ENCODE measurements at regions not wholly inside any gene's neighbourhood (a gene's known extent, or its start where the extent isn't known, plus 50 kb on each side); places are given as distances from the start of the nearest gene placed in this dataset.

- POLR2A ChIA-PET = interaction anchor here (0.7 kb wide), 1 partner anchor 68 kb away, joined by 3 read pairs; no protein-coding TSS in a partner anchor
- TF ChIP-seq SP1 (CRISPR knock-in tag; conservative IDR thresholded peaks at IDR 0.05) (no peak), OVOL2 (CRISPR knock-in tag; IDR thresholded peaks at IDR 0.05; ENCODE audit: borderline replicate concordance) (no peak), FOXP1 (CRISPR knock-in tag; IDR thresholded peaks at IDR 0.05; ENCODE audit: borderline replicate concordance) (no peak), JAZF1 (CRISPR knock-in tag; IDR thresholded peaks at IDR 0.05) (no peak), FOXJ3 (CRISPR knock-in tag; IDR thresholded peaks at IDR 0.05; ENCODE audit: borderline replicate concordance) (no peak), ZNF138 (CRISPR knock-in tag; conservative IDR thresholded peaks at IDR 0.05) (no peak), ELF4 (CRISPR knock-in tag; IDR thresholded peaks at IDR 0.05; ENCODE audit: low read depth) (no peak), ZNF317 (CRISPR knock-in tag; IDR thresholded peaks at IDR 0.05; ENCODE audit: borderline replicate concordance, low read depth) (no peak), ZNF416 (CRISPR knock-in tag; IDR thresholded peaks at IDR 0.05) (no peak)
- TF ChIP-seq, protein P1, sequence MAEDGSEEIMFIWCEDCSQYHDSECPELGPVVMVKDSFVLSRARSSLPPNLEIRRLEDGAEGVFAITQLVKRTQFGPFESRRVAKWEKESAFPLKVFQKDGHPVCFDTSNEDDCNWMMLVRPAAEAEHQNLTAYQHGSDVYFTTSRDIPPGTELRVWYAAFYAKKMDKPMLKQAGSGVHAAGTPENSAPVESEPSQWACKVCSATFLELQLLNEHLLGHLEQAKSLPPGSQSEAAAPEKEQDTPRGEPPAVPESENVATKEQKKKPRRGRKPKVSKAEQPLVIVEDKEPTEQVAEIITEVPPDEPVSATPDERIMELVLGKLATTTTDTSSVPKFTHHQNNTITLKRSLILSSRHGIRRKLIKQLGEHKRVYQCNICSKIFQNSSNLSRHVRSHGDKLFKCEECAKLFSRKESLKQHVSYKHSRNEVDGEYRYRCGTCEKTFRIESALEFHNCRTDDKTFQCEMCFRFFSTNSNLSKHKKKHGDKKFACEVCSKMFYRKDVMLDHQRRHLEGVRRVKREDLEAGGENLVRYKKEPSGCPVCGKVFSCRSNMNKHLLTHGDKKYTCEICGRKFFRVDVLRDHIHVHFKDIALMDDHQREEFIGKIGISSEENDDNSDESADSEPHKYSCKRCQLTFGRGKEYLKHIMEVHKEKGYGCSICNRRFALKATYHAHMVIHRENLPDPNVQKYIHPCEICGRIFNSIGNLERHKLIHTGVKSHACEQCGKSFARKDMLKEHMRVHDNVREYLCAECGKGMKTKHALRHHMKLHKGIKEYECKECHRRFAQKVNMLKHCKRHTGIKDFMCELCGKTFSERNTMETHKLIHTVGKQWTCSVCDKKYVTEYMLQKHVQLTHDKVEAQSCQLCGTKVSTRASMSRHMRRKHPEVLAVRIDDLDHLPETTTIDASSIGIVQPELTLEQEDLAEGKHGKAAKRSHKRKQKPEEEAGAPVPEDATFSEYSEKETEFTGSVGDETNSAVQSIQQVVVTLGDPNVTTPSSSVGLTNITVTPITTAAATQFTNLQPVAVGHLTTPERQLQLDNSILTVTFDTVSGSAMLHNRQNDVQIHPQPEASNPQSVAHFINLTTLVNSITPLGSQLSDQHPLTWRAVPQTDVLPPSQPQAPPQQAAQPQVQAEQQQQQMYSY (CRISPR knock-in tag; IDR thresholded peaks at IDR 0.05) = no peak
- TF ChIP-seq, protein P2, sequence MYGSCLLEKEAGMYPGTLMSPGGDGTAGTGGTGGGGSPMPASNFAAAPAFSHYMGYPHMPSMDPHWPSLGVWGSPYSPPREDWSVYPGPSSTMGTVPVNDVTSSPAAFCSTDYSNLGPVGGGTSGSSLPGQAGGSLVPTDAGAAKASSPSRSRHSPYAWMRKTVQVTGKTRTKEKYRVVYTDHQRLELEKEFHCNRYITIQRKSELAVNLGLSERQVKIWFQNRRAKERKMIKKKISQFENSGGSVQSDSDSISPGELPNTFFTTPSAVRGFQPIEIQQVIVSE (CRISPR knock-in tag; IDR thresholded peaks at IDR 0.05; ENCODE audit: borderline replicate concordance) = no peak
- CTCF ChIA-PET = interaction anchor here (0.8 to 2.7 kb wide), 4 partner anchors 41 to 158 kb away, joined by 3 to 7 read pairs (median 4); no protein-coding TSS in a partner anchor
- DNase-seq (ENCODE audit: low spot score) = no peak
- Mint-ChIP-seq H3K4me3 (no peak overlapping the region), H3K27me3 (ENCODE audit: low read depth) (peaks cover 14% of the 10 kb centered on the region), H3K9me3 (no peaks in the 10 kb centered on the region), H3K27ac (no peak overlapping the region), H3K4me1 (peaks cover 13% of the 10 kb centered on the region), H3K36me3 (no peaks in the 10 kb centered on the region)
- ATAC-seq = peak; percentile 34; the same call in 1 of the 2 replicates
Measured at GRCh38 chr2:176495826-176496225, 226.6 kb downstream of the MTX2 start.

DNA sequence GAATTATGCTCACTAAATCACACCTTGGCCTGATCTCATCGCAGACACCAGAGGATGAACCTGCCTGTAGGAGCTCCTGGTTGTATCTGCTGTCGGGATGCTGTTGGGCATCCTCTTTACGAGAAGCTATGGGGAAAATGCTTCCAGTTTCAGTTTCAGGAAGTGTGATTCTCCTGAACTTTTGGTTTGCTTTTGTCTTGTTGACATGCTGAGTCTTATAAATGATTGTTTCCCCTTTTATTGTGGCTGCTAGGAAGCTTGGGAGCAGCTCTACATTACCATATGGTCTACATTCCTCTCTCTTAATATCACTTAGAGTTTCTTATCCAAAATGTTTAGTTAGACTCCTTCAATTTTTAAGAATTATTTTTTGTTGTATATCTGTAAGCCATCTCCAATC is 227.5 kb downstream of the MTX2 start:
- Mint-ChIP-seq H3K4me1 (peaks cover 3% of the 10 kb centered on the region), H3K9me3 (no peaks in the 10 kb centered on the region), H3K36me3 (no peaks in the 10 kb centered on the region), H3K27ac (no peak overlapping the region), H3K4me3 (no peak overlapping the region), H3K27me3 (ENCODE audit: low read depth) (peaks cover 4% of the 10 kb centered on the region)
- CTCF ChIA-PET = interaction anchor here (0.8 to 2.7 kb wide), 4 partner anchors 42 to 157 kb away, joined by 3 to 7 read pairs (median 3); no protein-coding TSS in a partner anchor
- DNase-seq (ENCODE audit: low spot score) (no peak), ATAC-seq (no peak)
- POLR2A ChIA-PET = no interaction called here
- no peak for TF ChIP-seq HMGA2 (CRISPR knock-in tag; IDR thresholded peaks at IDR 0.05)
- no peak for TF ChIP-seq SP1 (CRISPR knock-in tag; conservative IDR thresholded peaks at IDR 0.05)
- no peak for TF ChIP-seq NFYB (CRISPR knock-in tag; conservative IDR thresholded peaks at IDR 0.05; ENCODE audit: low read depth)
- no peak for TF ChIP-seq USF2 (CRISPR knock-in tag; IDR thresholded peaks at IDR 0.05)
- TF ChIP-seq, protein P3, sequence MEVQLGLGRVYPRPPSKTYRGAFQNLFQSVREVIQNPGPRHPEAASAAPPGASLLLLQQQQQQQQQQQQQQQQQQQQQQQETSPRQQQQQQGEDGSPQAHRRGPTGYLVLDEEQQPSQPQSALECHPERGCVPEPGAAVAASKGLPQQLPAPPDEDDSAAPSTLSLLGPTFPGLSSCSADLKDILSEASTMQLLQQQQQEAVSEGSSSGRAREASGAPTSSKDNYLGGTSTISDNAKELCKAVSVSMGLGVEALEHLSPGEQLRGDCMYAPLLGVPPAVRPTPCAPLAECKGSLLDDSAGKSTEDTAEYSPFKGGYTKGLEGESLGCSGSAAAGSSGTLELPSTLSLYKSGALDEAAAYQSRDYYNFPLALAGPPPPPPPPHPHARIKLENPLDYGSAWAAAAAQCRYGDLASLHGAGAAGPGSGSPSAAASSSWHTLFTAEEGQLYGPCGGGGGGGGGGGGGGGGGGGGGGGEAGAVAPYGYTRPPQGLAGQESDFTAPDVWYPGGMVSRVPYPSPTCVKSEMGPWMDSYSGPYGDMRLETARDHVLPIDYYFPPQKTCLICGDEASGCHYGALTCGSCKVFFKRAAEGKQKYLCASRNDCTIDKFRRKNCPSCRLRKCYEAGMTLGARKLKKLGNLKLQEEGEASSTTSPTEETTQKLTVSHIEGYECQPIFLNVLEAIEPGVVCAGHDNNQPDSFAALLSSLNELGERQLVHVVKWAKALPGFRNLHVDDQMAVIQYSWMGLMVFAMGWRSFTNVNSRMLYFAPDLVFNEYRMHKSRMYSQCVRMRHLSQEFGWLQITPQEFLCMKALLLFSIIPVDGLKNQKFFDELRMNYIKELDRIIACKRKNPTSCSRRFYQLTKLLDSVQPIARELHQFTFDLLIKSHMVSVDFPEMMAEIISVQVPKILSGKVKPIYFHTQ (CRISPR knock-in tag; IDR thresholded peaks at IDR 0.05) = no peak
- no peak for TF ChIP-seq IRF2 (CRISPR knock-in tag; IDR thresholded peaks at IDR 0.05; ENCODE audit: borderline replicate concordance, low read depth)
- TF ChIP-seq JUN (CRISPR knock-in tag; IDR thresholded peaks at IDR 0.05) = no peak
- TF ChIP-seq ATF1 (CRISPR knock-in tag; IDR thresholded peaks at IDR 0.05) = no peak
- no peak for TF ChIP-seq NFATC4 (CRISPR knock-in tag; IDR thresholded peaks at IDR 0.05)
- TF ChIP-seq, protein P4, sequence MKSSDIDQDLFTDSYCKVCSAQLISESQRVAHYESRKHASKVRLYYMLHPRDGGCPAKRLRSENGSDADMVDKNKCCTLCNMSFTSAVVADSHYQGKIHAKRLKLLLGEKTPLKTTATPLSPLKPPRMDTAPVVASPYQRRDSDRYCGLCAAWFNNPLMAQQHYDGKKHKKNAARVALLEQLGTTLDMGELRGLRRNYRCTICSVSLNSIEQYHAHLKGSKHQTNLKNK (CRISPR knock-in tag; IDR thresholded peaks at IDR 0.05) = no peak
- TF ChIP-seq, protein P5, sequence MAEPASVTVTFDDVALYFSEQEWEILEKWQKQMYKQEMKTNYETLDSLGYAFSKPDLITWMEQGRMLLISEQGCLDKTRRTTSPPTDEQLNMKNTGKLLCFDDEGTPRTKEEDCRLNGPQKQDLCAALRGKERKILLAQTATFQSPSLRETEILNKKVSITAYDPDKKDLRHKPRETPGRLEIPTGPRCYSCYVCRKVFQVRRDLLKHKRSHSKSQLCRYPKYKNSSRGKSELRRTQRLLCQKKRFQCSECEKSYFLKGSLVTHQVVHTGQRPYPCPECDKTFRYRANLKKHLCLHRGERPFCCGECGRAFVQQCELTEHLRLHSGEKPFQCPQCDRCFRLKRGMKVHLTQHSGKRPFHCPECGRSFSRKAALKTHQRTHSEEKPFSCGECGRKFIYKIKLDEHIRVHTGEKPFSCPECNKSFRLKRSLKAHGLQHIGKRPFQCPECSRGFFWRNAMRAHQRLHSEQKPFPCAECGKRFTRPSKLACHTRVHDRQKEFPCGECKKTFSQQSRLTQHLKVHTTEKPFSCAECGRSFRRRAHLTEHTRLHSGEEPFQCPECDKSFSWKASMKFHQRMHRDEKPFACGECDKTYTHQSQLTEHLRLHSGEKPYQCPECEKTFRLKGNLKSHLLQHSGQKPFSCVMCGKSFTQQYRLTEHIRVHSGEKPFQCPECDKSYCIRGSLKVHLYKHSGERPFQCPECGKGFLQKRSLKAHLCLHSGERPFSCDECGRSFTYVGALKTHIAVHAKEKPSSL (CRISPR knock-in tag; conservative IDR thresholded peaks at IDR 0.05) = no peak
- no peak for TF ChIP-seq ETV6 (CRISPR knock-in tag; IDR thresholded peaks at IDR 0.05)
- TF ChIP-seq RORB (CRISPR knock-in tag; IDR thresholded peaks at IDR 0.05) = no peak
- no peak for TF ChIP-seq FOXP1 (CRISPR knock-in tag; IDR thresholded peaks at IDR 0.05; ENCODE audit: borderline replicate concordance)
- no peak for TF ChIP-seq E2F4 (CRISPR knock-in tag; IDR thresholded peaks at IDR 0.05; ENCODE audit: borderline replicate concordance, low read depth)
- no peak for TF ChIP-seq TEAD4 (CRISPR knock-in tag; IDR thresholded peaks at IDR 0.05)

Measured in WTC11 (cell line).